ENCODE measurements at regions not wholly inside any gene's neighbourhood (a gene's known extent, or its start where the extent isn't known, plus 50 kb on each side); places are given as distances from the start of the nearest gene placed in this dataset.

DNA sequence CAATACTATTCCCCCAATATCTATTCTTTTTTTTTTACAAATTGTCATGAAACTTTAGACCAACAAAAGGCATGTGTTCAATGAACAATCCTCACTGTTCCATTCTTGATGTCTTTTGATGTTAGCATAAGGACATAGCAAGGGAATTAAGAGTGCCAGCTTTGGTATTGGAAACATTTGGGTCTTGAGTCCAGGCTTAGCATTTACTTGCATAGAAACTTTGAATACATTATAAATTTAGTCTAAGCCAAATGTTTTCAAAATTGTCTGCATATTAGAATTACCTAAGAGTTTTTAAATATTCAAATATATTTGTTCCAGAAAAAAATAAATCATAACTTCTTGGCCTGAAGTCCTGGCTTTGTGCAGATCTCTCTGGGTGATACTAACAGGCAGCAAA is 406.5 kb downstream of the LRFN5 start:
- H3K27me3 ChIP-seq = no peaks in the 10 kb centered on the region
- no peaks in the 10 kb centered on the region for H3K9me3 ChIP-seq
- H3K27ac ChIP-seq = no peak overlapping the region
- TF ChIP-seq, protein P1, sequence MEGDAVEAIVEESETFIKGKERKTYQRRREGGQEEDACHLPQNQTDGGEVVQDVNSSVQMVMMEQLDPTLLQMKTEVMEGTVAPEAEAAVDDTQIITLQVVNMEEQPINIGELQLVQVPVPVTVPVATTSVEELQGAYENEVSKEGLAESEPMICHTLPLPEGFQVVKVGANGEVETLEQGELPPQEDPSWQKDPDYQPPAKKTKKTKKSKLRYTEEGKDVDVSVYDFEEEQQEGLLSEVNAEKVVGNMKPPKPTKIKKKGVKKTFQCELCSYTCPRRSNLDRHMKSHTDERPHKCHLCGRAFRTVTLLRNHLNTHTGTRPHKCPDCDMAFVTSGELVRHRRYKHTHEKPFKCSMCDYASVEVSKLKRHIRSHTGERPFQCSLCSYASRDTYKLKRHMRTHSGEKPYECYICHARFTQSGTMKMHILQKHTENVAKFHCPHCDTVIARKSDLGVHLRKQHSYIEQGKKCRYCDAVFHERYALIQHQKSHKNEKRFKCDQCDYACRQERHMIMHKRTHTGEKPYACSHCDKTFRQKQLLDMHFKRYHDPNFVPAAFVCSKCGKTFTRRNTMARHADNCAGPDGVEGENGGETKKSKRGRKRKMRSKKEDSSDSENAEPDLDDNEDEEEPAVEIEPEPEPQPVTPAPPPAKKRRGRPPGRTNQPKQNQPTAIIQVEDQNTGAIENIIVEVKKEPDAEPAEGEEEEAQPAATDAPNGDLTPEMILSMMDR (IDR thresholded peaks at IDR 0.05) = no peak
- no peak for TF ChIP-seq POLR2A (IDR thresholded peaks at IDR 0.05)
- H3K4me1 ChIP-seq = no peaks in the 10 kb centered on the region
- DNase-seq = no peak
- no peaks in the 10 kb centered on the region for H3K36me3 ChIP-seq
- H3K4me3 ChIP-seq = no peak overlapping the region

DNA sequence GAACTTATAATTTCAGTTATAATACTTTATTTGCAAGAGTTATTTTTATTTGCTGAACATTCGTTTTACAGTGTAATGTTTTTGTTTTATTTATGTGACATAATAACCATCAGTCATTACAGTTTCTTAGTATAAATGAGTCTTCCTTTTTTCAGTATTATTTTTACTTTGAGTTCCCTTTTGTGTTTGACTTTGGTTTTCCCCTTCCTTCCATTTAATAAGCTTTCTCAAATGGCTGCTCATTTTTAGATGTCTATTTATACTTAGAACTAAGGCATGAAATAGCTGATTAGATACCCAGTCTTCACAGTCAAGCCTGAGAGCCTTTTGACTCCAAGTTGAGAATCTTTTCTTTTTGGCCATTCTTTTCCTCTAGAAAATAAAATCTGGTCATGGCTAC is 404.5 kb downstream of the LRFN5 start:
- no peaks in the 10 kb centered on the region for H3K9me3 ChIP-seq
- no peak for DNase-seq
- no peak overlapping the region for H3K4me3 ChIP-seq
- no peak overlapping the region for H3K27ac ChIP-seq
- no peaks in the 10 kb centered on the region for H3K4me1 ChIP-seq
- no peaks in the 10 kb centered on the region for H3K27me3 ChIP-seq
- TF ChIP-seq, protein P1 (IDR thresholded peaks at IDR 0.05) = no peak
- TF ChIP-seq POLR2A (IDR thresholded peaks at IDR 0.05) = no peak
- H3K36me3 ChIP-seq = no peaks in the 10 kb centered on the region

DNA sequence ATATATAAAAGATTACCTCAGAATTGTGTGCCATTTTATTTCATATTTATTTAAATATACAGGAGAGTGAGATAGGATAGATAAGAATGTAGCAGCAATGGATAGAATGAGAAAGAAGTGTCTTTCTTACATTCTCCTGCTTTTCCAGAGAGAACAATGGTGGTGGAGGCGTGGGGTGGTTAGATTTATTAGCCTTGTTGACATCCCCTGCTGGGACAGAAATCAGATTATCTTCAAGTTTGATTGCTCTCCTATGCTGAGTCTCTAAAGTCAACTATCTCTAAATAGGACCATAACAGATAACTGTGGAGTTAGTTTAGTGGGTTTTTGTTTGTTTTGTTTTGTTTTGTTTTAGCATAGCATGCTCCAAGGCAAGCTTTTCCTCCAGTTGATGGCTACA is 397.6 kb downstream of the LRFN5 start:
- H3K4me1 ChIP-seq = no peaks in the 10 kb centered on the region
- H3K4me3 ChIP-seq = no peak overlapping the region
- no peak overlapping the region for H3K27ac ChIP-seq
- no peaks in the 10 kb centered on the region for H3K36me3 ChIP-seq
- no peaks in the 10 kb centered on the region for H3K9me3 ChIP-seq
- H3K27me3 ChIP-seq = no peaks in the 10 kb centered on the region
- no peak for DNase-seq
- TF ChIP-seq, protein P1 (IDR thresholded peaks at IDR 0.05) = no peak
- no peak for TF ChIP-seq POLR2A (IDR thresholded peaks at IDR 0.05)

DNA sequence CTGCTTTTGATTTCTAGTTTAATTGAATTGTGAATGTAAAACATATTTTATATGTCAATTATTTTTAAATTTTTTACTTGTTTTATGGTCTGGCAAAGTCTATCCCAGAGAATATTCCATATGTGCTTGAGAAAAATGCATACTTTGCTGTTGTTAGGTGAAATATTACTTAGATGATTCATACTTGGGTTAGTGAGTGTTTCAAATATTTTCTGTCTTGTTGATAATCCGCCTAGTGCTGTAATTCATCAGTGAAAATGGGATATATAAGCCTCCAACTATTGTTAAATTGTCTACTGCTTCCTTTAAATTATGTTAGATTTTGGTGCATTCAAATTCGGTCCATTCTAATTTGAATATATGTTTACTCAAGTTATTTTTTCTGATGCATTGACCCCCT is 395.5 kb downstream of the LRFN5 start:
- H3K27me3 ChIP-seq = no peaks in the 10 kb centered on the region
- H3K4me3 ChIP-seq = no peak overlapping the region
- no peaks in the 10 kb centered on the region for H3K9me3 ChIP-seq
- no peaks in the 10 kb centered on the region for H3K36me3 ChIP-seq
- no peak overlapping the region for H3K27ac ChIP-seq
- H3K4me1 ChIP-seq = no peaks in the 10 kb centered on the region
- no peak for DNase-seq
- TF ChIP-seq, protein P1 (IDR thresholded peaks at IDR 0.05) = no peak
- no peak for TF ChIP-seq POLR2A (IDR thresholded peaks at IDR 0.05)

DNA sequence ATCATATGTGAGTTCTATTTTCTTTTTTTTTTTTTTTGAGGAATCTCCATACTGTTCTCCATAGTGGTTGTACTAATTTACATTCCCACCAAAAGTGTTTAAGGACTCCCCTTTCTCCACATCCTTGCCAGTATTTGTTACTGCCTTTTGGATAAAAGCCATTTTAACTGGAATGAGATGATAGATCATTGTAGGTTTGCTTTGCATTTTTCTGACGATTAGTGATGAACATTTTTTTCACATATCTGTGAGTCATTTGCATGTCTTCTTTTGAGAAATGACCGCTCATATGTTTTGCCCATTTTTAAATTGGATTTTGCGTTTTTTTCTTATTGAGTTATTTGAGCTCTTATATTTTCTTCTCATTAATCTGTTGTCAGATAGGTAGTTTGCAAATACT is 394.8 kb downstream of the LRFN5 start:
- Histone ChIP-seq H3K4me1 (no peaks in the 10 kb centered on the region), H3K27me3 (no peaks in the 10 kb centered on the region), H3K36me3 (no peaks in the 10 kb centered on the region), H3K27ac (no peak overlapping the region), H3K9me3 (no peaks in the 10 kb centered on the region), H3K4me3 (no peak overlapping the region)
- DNase-seq = no peak
- TF ChIP-seq POLR2A (IDR thresholded peaks at IDR 0.05) = no peak
- TF ChIP-seq, protein P1 (IDR thresholded peaks at IDR 0.05) = no peak

DNA sequence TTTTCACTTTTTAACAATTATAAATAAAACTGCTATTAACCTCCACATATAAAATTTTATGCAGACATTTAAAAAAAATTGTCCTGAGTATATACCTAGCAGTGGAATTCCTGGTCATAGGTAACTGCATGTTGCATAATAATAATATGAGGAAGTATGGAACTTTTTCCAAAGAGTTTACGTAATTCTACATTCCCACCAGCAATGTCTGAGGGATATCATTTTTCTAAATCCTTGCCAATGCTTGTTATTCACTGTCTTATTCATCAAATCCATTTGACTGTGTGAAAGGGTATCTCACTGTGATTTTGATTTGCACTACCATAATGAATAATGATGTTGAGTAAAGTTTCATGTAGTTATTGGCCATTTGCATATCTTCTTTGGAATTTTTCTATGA is 393.8 kb downstream of the LRFN5 start:
- Histone ChIP-seq H3K4me1 (no peaks in the 10 kb centered on the region), H3K27ac (no peak overlapping the region), H3K9me3 (no peaks in the 10 kb centered on the region), H3K36me3 (no peaks in the 10 kb centered on the region), H3K27me3 (no peaks in the 10 kb centered on the region), H3K4me3 (no peak overlapping the region)
- DNase-seq = no peak
- TF ChIP-seq POLR2A (IDR thresholded peaks at IDR 0.05) = no peak
- TF ChIP-seq, protein P1 (IDR thresholded peaks at IDR 0.05) = no peak
